IMR-90 (cell line): ENCODE measurements at regions not wholly inside any gene's neighbourhood (a gene's known extent, or its start where the extent isn't known, plus 50 kb on each side); places are given as distances from the start of the nearest gene placed in this dataset.

Experiments
- ATAC-seq: fragments of 200-7000 bp; cut with Tn5 transposase; 2 replicates; pipeline ENCODE4 v1.9.1; 2020; ENCODE audit warnings: low read depth, mild to moderate bottlenecking, moderate library complexity
- BruUV-seq: library from RNA; stranded (reverse); fragments of 400-500 nt; replicated peaks from 2 replicates; lab custom pipeline; 2021; lab: Mats Ljungman, UMichigan
- CTCF ChIA-PET: fragments of 300-600 bp; formaldehyde crosslinking; extraction: SDS; loops from one replicate; lab custom pipeline; 2021; ENCODE audit warnings: antibody characterized with exemption; lab: Yijun Ruan, JAX
- POLR2A ChIA-PET: fragments of 300-600 bp; sonication (Branson Sonifier 250); formaldehyde crosslinking; loops from one replicate; lab custom pipeline; 2022; ENCODE audit warnings: antibody characterized with exemption; ENCODE audit not compliant: unreplicated experiment; lab: Charles Lee
- DNase-seq: peaks from one replicate; pipeline ENCODE4 v3.0.0; 2013
- H2AFZ ChIP-seq: replicated peaks from 2 replicates; pipeline ENCODE3; 2013; ENCODE audit warnings: low read length, mild to moderate bottlenecking; ENCODE audit not compliant: poor library complexity
- H2AK5ac ChIP-seq: 2 replicates; pipeline ENCODE4 v1.6.1; 2013; ENCODE audit warnings: low read depth, low read length, inconsistent platforms
- H2AK9ac ChIP-seq: replicated peaks from 2 replicates; pipeline ENCODE3; 2013; ENCODE audit warnings: mild to moderate bottlenecking, low read depth, low read length, moderate library complexity; ENCODE audit not compliant: poor library complexity
- H2BK120ac ChIP-seq: 2 replicates; pipeline ENCODE4 v1.6.1; 2013; ENCODE audit warnings: low read depth, low read length, inconsistent platforms
- H2BK15ac ChIP-seq: 3 replicates; pipeline ENCODE4 v1.6.1; 2013; ENCODE audit warnings: low read depth, low read length, inconsistent platforms
- H2BK20ac ChIP-seq: 2 replicates; pipeline ENCODE4 v1.6.1; 2013; ENCODE audit warnings: low read depth, mild to moderate bottlenecking, inconsistent platforms, low read length, moderate library complexity
- H2BK5ac ChIP-seq: 2 replicates; pipeline ENCODE4 v1.6.1; 2013; ENCODE audit warnings: mild to moderate bottlenecking, low read depth, low read length, inconsistent platforms; ENCODE audit not compliant: poor library complexity, severe bottlenecking
- H3K14ac ChIP-seq: replicated peaks from 2 replicates; pipeline ENCODE4 v1.6.1; 2013; ENCODE audit warnings: low read depth, low read length, inconsistent platforms
- H3K18ac ChIP-seq: 2 replicates; pipeline ENCODE4 v1.6.1; 2013; ENCODE audit warnings: low read depth, low read length, control low read depth
- H3K23ac ChIP-seq: 2 replicates; pipeline ENCODE4 v1.6.1; 2013; ENCODE audit warnings: low read depth, low read length, inconsistent platforms
- H3K27ac ChIP-seq: 2 replicates; pipeline ENCODE4 v1.5.1; 2013; ENCODE audit warnings: mild to moderate bottlenecking, control low read depth, low read length; ENCODE audit not compliant: insufficient read depth
- H3K27me3 ChIP-seq: 2 replicates; pipeline ENCODE4 v1.6.1; 2013; ENCODE audit warnings: low read length; ENCODE audit not compliant: control insufficient read depth, insufficient read depth
- H3K36me3 ChIP-seq: 2 replicates; pipeline ENCODE4 v1.6.1; 2013; ENCODE audit warnings: low read length, mixed read lengths; ENCODE audit not compliant: control insufficient read depth, insufficient read depth
- H3K4ac ChIP-seq: 2 replicates; pipeline ENCODE4 v1.6.1; 2013; ENCODE audit warnings: low read depth, low read length, inconsistent platforms
- H3K4me1 ChIP-seq: 2 replicates; pipeline ENCODE4 v1.6.1; 2013; ENCODE audit warnings: low read length, mixed read lengths; ENCODE audit not compliant: control insufficient read depth, insufficient read depth
- H3K4me2 ChIP-seq: 2 replicates; pipeline ENCODE4 v1.6.1; 2013; ENCODE audit warnings: low read depth, mild to moderate bottlenecking, control low read depth, low read length, moderate library complexity
- H3K4me3 ChIP-seq: 2 replicates; pipeline ENCODE4 v1.5.1; 2013; ENCODE audit warnings: low read depth, mild to moderate bottlenecking, control low read depth, low read length, moderate library complexity; ENCODE audit not compliant: insufficient read depth
- H3K56ac ChIP-seq: 2 replicates; pipeline ENCODE4 v1.6.1; 2013; ENCODE audit warnings: low read length, inconsistent platforms; ENCODE audit not compliant: insufficient read depth; ENCODE audit errors: extremely low read depth
- H3K79me1 ChIP-seq, 2 experiments: 2 replicates each; pipeline ENCODE4 v1.6.1; 2013; ENCODE audit warnings: low read length in 2 of 2, inconsistent platforms in 1 of 2, low read depth in 1 of 2
- H3K9ac ChIP-seq: 2 replicates; pipeline ENCODE4 v1.6.1; 2013; ENCODE audit warnings: low read depth, low read length, control low read depth
- H3K9me1 ChIP-seq: 2 replicates; pipeline ENCODE4 v1.6.1; 2013; ENCODE audit warnings: low read length, inconsistent platforms; ENCODE audit not compliant: insufficient read depth
- H3K9me3 ChIP-seq: 2 replicates; pipeline ENCODE4 v1.6.1; 2013; ENCODE audit warnings: low read length; ENCODE audit not compliant: control insufficient read depth, insufficient read depth
- H4K20me1 ChIP-seq: 2 replicates; pipeline ENCODE4 v1.6.1; 2013; ENCODE audit warnings: low read length, inconsistent platforms; ENCODE audit not compliant: insufficient read depth
- H4K5ac ChIP-seq: 2 replicates; pipeline ENCODE4 v1.6.1; 2013; ENCODE audit warnings: mild to moderate bottlenecking, low read depth, low read length, control low read depth
- H4K8ac ChIP-seq, 2 experiments: 2 replicates each; pipeline ENCODE4 v1.6.1; 2013; ENCODE audit warnings: low read depth in 2 of 2, low read length in 2 of 2, control low read depth in 1 of 2, inconsistent platforms in 1 of 2
- H4K91ac ChIP-seq: 2 replicates; pipeline ENCODE4 v1.6.1; 2013; ENCODE audit warnings: low read depth, low read length, inconsistent platforms; ENCODE audit not compliant: insufficient read depth
- BHLHE40 ChIP-seq: fragments of 150-350 bp; IDR thresholded peaks from 2 replicates; pipeline ENCODE4 v1.6.1; 2016; ENCODE audit warnings: mild to moderate bottlenecking, low read depth, low read length
- CEBPB ChIP-seq: IDR thresholded peaks from 2 replicates; pipeline ENCODE4 v1.6.1; 2012; ENCODE audit warnings: low read depth, low read length, improper control_type of control experiment
- FOS ChIP-seq: fragments of 150-350 bp; IDR thresholded peaks from 2 replicates; pipeline ENCODE4 v1.6.1; 2016; ENCODE audit warnings: low read depth, low read length
- MAFK ChIP-seq: IDR thresholded peaks from 2 replicates; pipeline ENCODE4 v1.6.1; 2012; ENCODE audit warnings: low read depth, low read length, improper control_type of control experiment
- MAZ ChIP-seq: IDR thresholded peaks from 2 replicates; pipeline ENCODE4 v1.6.1; 2012; ENCODE audit warnings: low read depth, mild to moderate bottlenecking, low read length, improper control_type of control experiment, moderate library complexity, borderline replicate concordance
- NFE2L2 ChIP-seq: fragments of 150-350 bp; IDR thresholded peaks from 2 replicates; pipeline ENCODE4 v1.6.1; 2016; ENCODE audit warnings: low read depth, mild to moderate bottlenecking, low read length
- POLR2A ChIP-seq: IDR thresholded peaks from 2 replicates; pipeline ENCODE4 v1.6.1; 2012; ENCODE audit warnings: mild to moderate bottlenecking, low read depth, low read length
- RFX5 ChIP-seq: IDR thresholded peaks from 2 replicates; pipeline ENCODE4 v1.8.0; 2012; ENCODE audit warnings: low read depth, mild to moderate bottlenecking, low read length, moderate library complexity
- WGBS, 2 experiments: methylation state at CpG; one replicate each; pipeline versions ENCODE4 v1.1.5 to v1.1.7; 2013; ENCODE audit warnings: missing lambda C conversion rate in 2 of 2; ENCODE audit not compliant: insufficient read length in 1 of 2; ENCODE audit errors: extremely low coverage in 2 of 2; 5-methylcytosine and 5-hydroxymethylcytosine counted together
- dilution Hi-C: fragments of 300-500 bp; cut with HindIII; formaldehyde crosslinking; loops from one replicate; pipeline ENCODE4 v1.14.3; 2018; ENCODE audit warnings: low sequenced_read_pairs; ENCODE audit not compliant: unreplicated experiment
- in situ Hi-C: fragments of 300-500 bp; cut with MboI; formaldehyde crosslinking; loops from 3 replicates; pipeline ENCODE4 v1.14.3; 2019; ENCODE audit warnings: low sequenced_read_pairs, inconsistent platforms, mixed read lengths
- intact Hi-C: fragments of 100-400 bp; cut with micrococcal nuclease; formaldehyde crosslinking; loops from 2 replicates; pipeline ENCODE4 v1.10.0; 2022
- TF ChIP-seq, protein P1 (sequence below): fragments of 150-350 bp; IDR thresholded peaks from 2 replicates; pipeline ENCODE4 v1.6.1; 2016; ENCODE audit warnings: low read depth, mild to moderate bottlenecking, low read length, moderate library complexity, borderline replicate concordance
- TF ChIP-seq, protein P2 (sequence below): conservative IDR thresholded peaks from 2 replicates; pipeline ENCODE4 v1.5.1; 2012; ENCODE audit warnings: mild to moderate bottlenecking, low read depth, low read length, improper control_type of control experiment

DNA sequence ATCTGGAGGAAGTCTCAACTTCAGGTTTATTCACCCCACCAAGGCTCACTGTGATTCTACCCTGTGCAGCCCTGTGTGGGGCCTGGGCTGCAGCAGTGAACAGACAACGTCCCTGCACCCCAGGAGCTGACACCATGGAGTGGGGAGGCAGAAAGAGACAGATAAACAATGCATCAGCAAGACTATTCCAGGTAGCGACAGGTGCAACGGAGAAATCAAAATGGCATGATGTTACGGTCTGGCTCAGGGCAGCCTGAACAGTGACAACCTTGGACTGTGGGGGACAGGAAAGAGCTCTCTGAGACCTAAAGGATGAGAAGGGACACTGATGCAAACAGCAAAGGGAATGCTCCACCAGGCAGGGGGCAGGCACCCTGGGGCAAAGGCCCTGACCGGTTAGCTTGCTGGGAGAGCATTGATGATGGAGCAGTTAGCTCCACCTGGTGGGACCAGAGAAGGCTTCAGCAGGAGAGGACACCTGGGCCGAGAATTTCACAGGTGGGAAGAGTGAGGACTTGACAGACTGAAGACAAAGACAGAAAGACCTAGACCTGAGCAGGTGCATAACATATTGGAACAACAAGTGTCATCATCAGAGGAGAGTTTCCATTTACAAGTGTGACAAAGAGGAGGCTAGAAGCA, 589.9 kb downstream of the MATN1 start:
- Histone ChIP-seq H3K9me3 (no peaks in the 10 kb centered on the region), H2BK5ac (no peak overlapping the region), H3K27ac (no peak overlapping the region), H4K20me1 (no peaks in the 10 kb centered on the region), H2AFZ (no peak overlapping the region), H2AK5ac (no peak overlapping the region), H3K4me1 (no peaks in the 10 kb centered on the region), H3K4me3 (no peak overlapping the region), H2BK15ac (no peak overlapping the region), H3K56ac (no peak overlapping the region), H3K4me2 (no peak overlapping the region), H3K9me1 (no peaks in the 10 kb centered on the region), H3K79me1 (no peaks in the 10 kb centered on the region), H4K5ac (no peak overlapping the region), H3K27me3 (no peaks in the 10 kb centered on the region; the same call in 1 of the 2 replicates), H2AK9ac (no peak overlapping the region), H2BK120ac (no peak overlapping the region), H2BK20ac (no peak overlapping the region), H4K8ac (no peak overlapping the region), H3K36me3 (no peaks in the 10 kb centered on the region), H3K9ac (no peak overlapping the region), H3K18ac (no peak overlapping the region), H3K14ac (no peak overlapping the region), H3K4ac (no peak overlapping the region), H4K91ac (no peak overlapping the region), H3K23ac (no peak overlapping the region)
- POLR2A ChIA-PET = no interaction called here
- no peak for DNase-seq
- TF ChIP-seq RFX5 = no peak
- TF ChIP-seq, protein P1, sequence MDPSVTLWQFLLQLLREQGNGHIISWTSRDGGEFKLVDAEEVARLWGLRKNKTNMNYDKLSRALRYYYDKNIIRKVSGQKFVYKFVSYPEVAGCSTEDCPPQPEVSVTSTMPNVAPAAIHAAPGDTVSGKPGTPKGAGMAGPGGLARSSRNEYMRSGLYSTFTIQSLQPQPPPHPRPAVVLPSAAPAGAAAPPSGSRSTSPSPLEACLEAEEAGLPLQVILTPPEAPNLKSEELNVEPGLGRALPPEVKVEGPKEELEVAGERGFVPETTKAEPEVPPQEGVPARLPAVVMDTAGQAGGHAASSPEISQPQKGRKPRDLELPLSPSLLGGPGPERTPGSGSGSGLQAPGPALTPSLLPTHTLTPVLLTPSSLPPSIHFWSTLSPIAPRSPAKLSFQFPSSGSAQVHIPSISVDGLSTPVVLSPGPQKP = no peak
- no peak for TF ChIP-seq BHLHE40
- no peak for TF ChIP-seq MAFK
- TF ChIP-seq NFE2L2 = no peak
- TF ChIP-seq, protein P2, sequence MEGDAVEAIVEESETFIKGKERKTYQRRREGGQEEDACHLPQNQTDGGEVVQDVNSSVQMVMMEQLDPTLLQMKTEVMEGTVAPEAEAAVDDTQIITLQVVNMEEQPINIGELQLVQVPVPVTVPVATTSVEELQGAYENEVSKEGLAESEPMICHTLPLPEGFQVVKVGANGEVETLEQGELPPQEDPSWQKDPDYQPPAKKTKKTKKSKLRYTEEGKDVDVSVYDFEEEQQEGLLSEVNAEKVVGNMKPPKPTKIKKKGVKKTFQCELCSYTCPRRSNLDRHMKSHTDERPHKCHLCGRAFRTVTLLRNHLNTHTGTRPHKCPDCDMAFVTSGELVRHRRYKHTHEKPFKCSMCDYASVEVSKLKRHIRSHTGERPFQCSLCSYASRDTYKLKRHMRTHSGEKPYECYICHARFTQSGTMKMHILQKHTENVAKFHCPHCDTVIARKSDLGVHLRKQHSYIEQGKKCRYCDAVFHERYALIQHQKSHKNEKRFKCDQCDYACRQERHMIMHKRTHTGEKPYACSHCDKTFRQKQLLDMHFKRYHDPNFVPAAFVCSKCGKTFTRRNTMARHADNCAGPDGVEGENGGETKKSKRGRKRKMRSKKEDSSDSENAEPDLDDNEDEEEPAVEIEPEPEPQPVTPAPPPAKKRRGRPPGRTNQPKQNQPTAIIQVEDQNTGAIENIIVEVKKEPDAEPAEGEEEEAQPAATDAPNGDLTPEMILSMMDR = no peak
- no peak for TF ChIP-seq POLR2A
- no peak for TF ChIP-seq CEBPB
- no peak for TF ChIP-seq MAZ
- TF ChIP-seq FOS = no peak
- WGBS, 2 experiments = 71% methylated on average over 4 of the region's 6 CpGs; no CpG with 5 or more reads in 1 of the 2 experiments
- no TSS peak for BruUV-seq
- ATAC-seq = no peak
- intact Hi-C loops (no loop called here), in situ Hi-C loops (no loop called here), dilution Hi-C loops (no loop called here)
- CTCF ChIA-PET = no interaction called here
